ENCODE measurements at regions not wholly inside any gene's neighbourhood (a gene's known extent, or its start where the extent isn't known, plus 50 kb on each side); places are given as distances from the start of the nearest gene placed in this dataset.

- TF ChIP-seq NR2C2 (CRISPR knock-in tag; IDR thresholded peaks at IDR 0.05) (no peak), NR2C2 (tag; IDR thresholded peaks at IDR 0.05) (no peak), ARID1B (IDR thresholded peaks at IDR 0.05) (no peak), HEY1 (CRISPR knock-in tag; IDR thresholded peaks at IDR 0.05; ENCODE audit: borderline replicate concordance) (no peak), EHMT2 (IDR thresholded peaks at IDR 0.05) (no peak), ZNF121 (CRISPR knock-in tag; conservative IDR thresholded peaks at IDR 0.05) (no peak), MTA3 (IDR thresholded peaks at IDR 0.05; ENCODE audit: borderline replicate concordance) (no peak), ZNF408 (CRISPR knock-in tag; IDR thresholded peaks at IDR 0.05; ENCODE audit: low read depth) (no peak)
- TF ChIP-seq, protein P1, sequence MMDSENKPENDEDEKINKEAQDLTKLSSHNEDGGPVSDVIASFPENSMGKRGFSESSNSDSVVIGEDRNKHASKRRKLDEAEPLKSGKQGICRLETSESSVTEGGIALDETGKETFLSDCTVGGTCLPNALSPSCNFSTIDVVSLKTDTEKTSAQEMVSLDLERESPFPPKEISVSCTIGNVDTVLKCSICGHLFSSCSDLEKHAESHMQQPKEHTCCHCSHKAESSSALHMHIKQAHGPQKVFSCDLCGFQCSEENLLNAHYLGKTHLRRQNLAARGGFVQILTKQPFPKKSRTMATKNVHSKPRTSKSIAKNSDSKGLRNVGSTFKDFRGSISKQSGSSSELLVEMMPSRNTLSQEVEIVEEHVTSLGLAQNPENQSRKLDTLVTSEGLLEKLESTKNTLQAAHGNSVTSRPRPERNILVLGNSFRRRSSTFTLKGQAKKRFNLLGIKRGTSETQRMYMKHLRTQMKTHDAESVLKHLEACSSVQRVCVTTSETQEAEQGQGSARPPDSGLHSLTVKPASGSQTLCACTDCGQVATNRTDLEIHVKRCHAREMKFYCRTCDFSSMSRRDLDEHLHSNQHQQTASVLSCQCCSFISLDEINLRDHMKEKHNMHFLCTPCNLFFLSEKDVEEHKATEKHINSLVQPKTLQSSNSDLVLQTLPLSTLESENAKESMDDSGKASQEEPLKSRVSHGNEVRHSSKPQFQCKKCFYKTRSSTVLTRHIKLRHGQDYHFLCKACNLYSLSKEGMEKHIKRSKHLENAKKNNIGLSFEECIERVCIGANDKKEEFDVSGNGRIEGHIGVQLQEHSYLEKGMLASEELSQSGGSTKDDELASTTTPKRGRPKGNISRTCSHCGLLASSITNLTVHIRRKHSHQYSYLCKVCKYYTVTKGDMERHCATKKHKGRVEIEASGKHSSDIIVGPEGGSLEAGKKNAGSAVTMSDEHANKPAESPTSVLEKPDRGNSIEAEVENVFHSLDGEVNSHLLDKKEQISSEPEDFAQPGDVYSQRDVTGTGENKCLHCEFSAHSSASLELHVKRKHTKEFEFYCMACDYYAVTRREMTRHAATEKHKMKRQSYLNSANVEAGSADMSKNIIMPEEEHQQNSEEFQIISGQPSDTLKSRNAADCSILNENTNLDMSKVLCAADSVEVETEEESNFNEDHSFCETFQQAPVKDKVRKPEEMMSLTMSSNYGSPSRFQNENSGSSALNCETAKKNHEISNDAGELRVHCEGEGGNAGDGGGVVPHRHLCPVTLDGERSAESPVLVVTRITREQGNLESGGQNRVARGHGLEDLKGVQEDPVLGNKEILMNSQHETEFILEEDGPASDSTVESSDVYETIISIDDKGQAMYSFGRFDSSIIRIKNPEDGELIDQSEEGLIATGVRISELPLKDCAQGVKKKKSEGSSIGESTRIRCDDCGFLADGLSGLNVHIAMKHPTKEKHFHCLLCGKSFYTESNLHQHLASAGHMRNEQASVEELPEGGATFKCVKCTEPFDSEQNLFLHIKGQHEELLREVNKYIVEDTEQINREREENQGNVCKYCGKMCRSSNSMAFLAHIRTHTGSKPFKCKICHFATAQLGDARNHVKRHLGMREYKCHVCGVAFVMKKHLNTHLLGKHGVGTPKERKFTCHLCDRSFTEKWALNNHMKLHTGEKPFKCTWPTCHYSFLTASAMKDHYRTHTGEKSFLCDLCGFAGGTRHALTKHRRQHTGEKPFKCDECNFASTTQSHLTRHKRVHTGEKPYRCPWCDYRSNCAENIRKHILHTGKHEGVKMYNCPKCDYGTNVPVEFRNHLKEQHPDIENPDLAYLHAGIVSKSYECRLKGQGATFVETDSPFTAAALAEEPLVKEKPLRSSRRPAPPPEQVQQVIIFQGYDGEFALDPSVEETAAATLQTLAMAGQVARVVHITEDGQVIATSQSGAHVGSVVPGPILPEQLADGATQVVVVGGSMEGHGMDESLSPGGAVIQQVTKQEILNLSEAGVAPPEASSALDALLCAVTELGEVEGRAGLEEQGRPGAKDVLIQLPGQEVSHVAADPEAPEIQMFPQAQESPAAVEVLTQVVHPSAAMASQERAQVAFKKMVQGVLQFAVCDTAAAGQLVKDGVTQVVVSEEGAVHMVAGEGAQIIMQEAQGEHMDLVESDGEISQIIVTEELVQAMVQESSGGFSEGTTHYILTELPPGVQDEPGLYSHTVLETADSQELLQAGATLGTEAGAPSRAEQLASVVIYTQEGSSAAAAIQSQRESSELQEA (IDR thresholded peaks at IDR 0.05; ENCODE audit: low read depth): no peak
Observed at GRCh38 chr5:155258161-155258560, 244.6 kb downstream of the KIF4B start (continued).
